ENCODE measurements at regions not wholly inside any gene's neighbourhood (a gene's known extent, or its start where the extent isn't known, plus 50 kb on each side); places are given as distances from the start of the nearest gene placed in this dataset.
"Not testable (repeated sequence)": the region's sequence is repeated elsewhere in the genome, so short reads cannot be mapped to it uniquely, and the experiment has no call there.

GRCh38 chr2:66242888-66243287, 192.0 kb upstream of the MEIS1 start:
- not testable (repeated sequence) for DNase-seq (ENCODE audit: low read depth)

GRCh38 chr2:66242099-66242789, 192.7 kb upstream of the MEIS1 start:
- DNase-seq (ENCODE audit: low read depth), result no peak

GRCh38 chr2:66240286-66240685, 194.6 kb upstream of the MEIS1 start:
- no peak for DNase-seq (ENCODE audit: low read depth)

GRCh38 chr2:66239655-66240054, 195.3 kb upstream of the MEIS1 start:
- no peak for DNase-seq (ENCODE audit: low read depth)

GRCh38 chr2:66237803-66238379, 197.0 kb upstream of the MEIS1 start:
- no peak for DNase-seq (ENCODE audit: low read depth)

GRCh38 chr2:66236816-66237802, 197.8 kb upstream of the MEIS1 start:
- no peak for DNase-seq (ENCODE audit: low read depth)

- no peak for DNase-seq (ENCODE audit: low read depth)
Observed at GRCh38 chr2:66236067-66236685, 198.7 kb upstream of the MEIS1 start.

- DNase-seq (ENCODE audit: low read depth), result no peak
Observed at GRCh38 chr2:66235428-66235827, 199.5 kb upstream of the MEIS1 start.

GRCh38 chr2:66233981-66234380, 200.9 kb upstream of the MEIS1 start:
- DNase-seq (ENCODE audit: low read depth), result no peak

- no peak for DNase-seq (ENCODE audit: low read depth)
Observed at GRCh38 chr2:66228128-66228547, 206.8 kb upstream of the MEIS1 start.

- no peak for DNase-seq (ENCODE audit: low read depth)
Observed at GRCh38 chr2:66217039-66217585, 217.8 kb upstream of the MEIS1 start.

- DNase-seq (ENCODE audit: low read depth), result no peak
Observed at GRCh38 chr2:66212749-66213148, 222.2 kb upstream of the MEIS1 start.

GRCh38 chr2:66202586-66202985, 232.3 kb upstream of the MEIS1 start:
- no peak for DNase-seq (ENCODE audit: low read depth)

GRCh38 chr2:66201242-66201641, 233.7 kb upstream of the MEIS1 start:
- DNase-seq (ENCODE audit: low read depth), result no peak

GRCh38 chr2:66198873-66199272, 236.1 kb upstream of the MEIS1 start:
- DNase-seq (ENCODE audit: low read depth), result no peak

- no peak for DNase-seq (ENCODE audit: low read depth)
Observed at GRCh38 chr2:66192888-66193287, 242.0 kb upstream of the MEIS1 start.

GRCh38 chr2:66191311-66191710, 243.6 kb upstream of the MEIS1 start:
- DNase-seq (ENCODE audit: low read depth), result no peak

- no peak for DNase-seq (ENCODE audit: low read depth)
Observed at GRCh38 chr2:66189553-66189952, 245.4 kb upstream of the MEIS1 start.

- no peak for DNase-seq (ENCODE audit: low read depth)
Observed at GRCh38 chr2:66186537-66186936, 248.4 kb upstream of the MEIS1 start.

GRCh38 chr2:66185497-66186054, 249.3 kb upstream of the MEIS1 start:
- no peak for DNase-seq (ENCODE audit: low read depth)

- DNase-seq (ENCODE audit: low read depth), result not testable (repeated sequence)
Observed at GRCh38 chr2:66177128-66177796, 257.7 kb upstream of the MEIS1 start.

Data from activated T-cell treated with anti-CD3 and anti-CD28 coated beads for 48 hours (primary cell).